HG03432 (cell line): ENCODE measurements at regions not wholly inside any gene's neighbourhood (a gene's known extent, or its start where the extent isn't known, plus 50 kb on each side); places are given as distances from the start of the nearest gene placed in this dataset.
"Not testable (repeated sequence)": the region's sequence is repeated elsewhere in the genome, so short reads cannot be mapped to it uniquely, and the experiment has no call there.

ENCODE experiments used
- ATAC-seq: cut with Tn5 transposase; IDR thresholded peaks from one replicate; pipeline ENCODE4 v1.9.1; 2021; ENCODE audit warnings: mild to moderate bottlenecking, moderate library complexity; ENCODE audit not compliant: unreplicated experiment

- ATAC-seq = no peak
These were observed 233.4 kb upstream of the SETMAR start for GRCh38 chr3:4069796-4070195.

GRCh38 chr3:4071481-4072184 lies 231.5 kb upstream of the SETMAR start:
- ATAC-seq = no peak

- ATAC-seq = not testable (repeated sequence)
These were observed 225.9 kb upstream of the SETMAR start for GRCh38 chr3:4077278-4077677.

- ATAC-seq = no peak
These were observed 225.2 kb upstream of the SETMAR start for GRCh38 chr3:4077950-4078349.

GRCh38 chr3:4078903-4079302 lies 224.3 kb upstream of the SETMAR start:
- peak; percentile 56 for ATAC-seq

GRCh38 chr3:4079339-4080195 lies 223.6 kb upstream of the SETMAR start:
- ATAC-seq = no peak

GRCh38 chr3:4083225-4084015 lies 219.7 kb upstream of the SETMAR start:
- ATAC-seq = no peak

- ATAC-seq = no peak
These were observed 218.9 kb upstream of the SETMAR start for GRCh38 chr3:4084271-4084670.

- not testable (repeated sequence) for ATAC-seq
These were observed 216.5 kb upstream of the SETMAR start for GRCh38 chr3:4086662-4087061.

GRCh38 chr3:4091786-4092185 lies 211.4 kb upstream of the SETMAR start:
- no peak for ATAC-seq

- no peak for ATAC-seq
These were observed 205.4 kb upstream of the SETMAR start for GRCh38 chr3:4097801-4098200.

GRCh38 chr3:4099607-4100006 lies 203.6 kb upstream of the SETMAR start:
- ATAC-seq = no peak

- ATAC-seq = no peak
These were observed 195.7 kb upstream of the SETMAR start for GRCh38 chr3:4107430-4107829.

GRCh38 chr3:4113811-4114522 lies 189.2 kb upstream of the SETMAR start:
- no peak for ATAC-seq

- no peak for ATAC-seq
These were observed 184.1 kb upstream of the SETMAR start for GRCh38 chr3:4119119-4119518.

GRCh38 chr3:4125576-4125975 lies 177.6 kb upstream of the SETMAR start:
- no peak for ATAC-seq

- no peak for ATAC-seq
These were observed 164.9 kb upstream of the SETMAR start for GRCh38 chr3:4138150-4138785.

GRCh38 chr3:4138786-4139431 lies 164.3 kb upstream of the SETMAR start:
- peak; percentile 47 for ATAC-seq

- ATAC-seq = peak; percentile 71
These were observed 163.6 kb upstream of the SETMAR start for GRCh38 chr3:4139462-4140140.
